Keratinocyte (primary cell): ENCODE measurements at regions not wholly inside any gene's neighbourhood (a gene's known extent, or its start where the extent isn't known, plus 50 kb on each side); places are given as distances from the start of the nearest gene placed in this dataset.
"Not testable (repeated sequence)": the region's sequence is repeated elsewhere in the genome, so short reads cannot be mapped to it uniquely, and the experiment has no call there.

ENCODE experiments used
- DNase-seq: peaks from one replicate; pipeline ENCODE4 v3.0.0-alpha.2; 2011; ENCODE audit warnings: low read depth, missing footprints, low spot score
- FAIRE-seq: peaks from 2 replicates; lab custom pipeline; 2011; peaks lifted over from hg19 to GRCh38; lab: Jason Lieb, UNC
- H2AFZ ChIP-seq: 2 replicates; pipeline ENCODE4 v1.6.0; 2012; ENCODE audit warnings: low read length, control low read depth, inconsistent platforms; ENCODE audit not compliant: control insufficient read depth
- H3K27ac ChIP-seq: 2 replicates; pipeline ENCODE4 v1.5.1; 2011; ENCODE audit warnings: low read length; ENCODE audit not compliant: control insufficient read depth, insufficient read depth
- H3K27me3 ChIP-seq: 3 replicates; pipeline ENCODE4 v1.6.0; 2011; ENCODE audit warnings: low read length; ENCODE audit not compliant: control insufficient read depth, insufficient read depth; ENCODE audit errors: extremely low read depth
- H3K36me3 ChIP-seq, 2 experiments: 2 replicates in 1 of 2; 3 replicates in 1 of 2; pipeline ENCODE4 v1.5.1; 2011; ENCODE audit warnings: low read length in 2 of 2, mild to moderate bottlenecking in 1 of 2; ENCODE audit not compliant: control insufficient read depth in 2 of 2, insufficient read depth in 2 of 2; ENCODE audit errors: extremely low read depth in 1 of 2
- H3K4me1 ChIP-seq: 3 replicates; pipeline ENCODE4 v1.5.1; 2011; ENCODE audit warnings: low read length; ENCODE audit not compliant: control insufficient read depth, insufficient read depth; ENCODE audit errors: extremely low read depth
- H3K4me2 ChIP-seq: 3 replicates; pipeline ENCODE4 v1.6.0; 2011; ENCODE audit warnings: low read depth, low read length; ENCODE audit not compliant: control insufficient read depth, insufficient read depth; ENCODE audit errors: extremely low read depth
- H3K4me3 ChIP-seq, 3 experiments: fragments of 200-600 bp in 1 of 3; sonication (generic) in 1 of 3; 2 replicates in 2 of 3; 3 replicates in 1 of 3; pipeline ENCODE4 v1.5.1; 2011 to 2016; ENCODE audit warnings: low read length in 3 of 3, mild to moderate bottlenecking in 3 of 3, control low read depth in 2 of 3, inconsistent platforms in 1 of 3, low read depth in 1 of 3, mixed read lengths in 1 of 3, mixed run types in 1 of 3, moderate library complexity in 1 of 3; ENCODE audit not compliant: control insufficient read depth in 2 of 3, insufficient read depth in 2 of 3; ENCODE audit errors: extremely low read depth in 1 of 3
- H3K79me2 ChIP-seq: 2 replicates; pipeline ENCODE4 v1.6.0; 2012; ENCODE audit warnings: low read length; ENCODE audit not compliant: control insufficient read depth, insufficient read depth
- H3K9ac ChIP-seq: 3 replicates; pipeline ENCODE4 v1.6.0; 2011; ENCODE audit warnings: low read length; ENCODE audit not compliant: control insufficient read depth, insufficient read depth; ENCODE audit errors: extremely low read depth
- H3K9me1 ChIP-seq: 3 replicates; pipeline ENCODE4 v1.6.0; 2011; ENCODE audit warnings: low read length; ENCODE audit not compliant: control insufficient read depth, insufficient read depth; ENCODE audit errors: extremely low read depth
- H3K9me3 ChIP-seq: 2 replicates; pipeline ENCODE4 v1.5.1; 2012; ENCODE audit warnings: low read depth, low read length; ENCODE audit not compliant: control insufficient read depth
- H4K20me1 ChIP-seq: 3 replicates; pipeline ENCODE4 v1.6.0; 2011; ENCODE audit warnings: low read length; ENCODE audit not compliant: control insufficient read depth, insufficient read depth; ENCODE audit errors: extremely low read depth
- CTCF ChIP-seq, 3 experiments: IDR thresholded peaks in 1 of 3; conservative IDR thresholded peaks in 1 of 3; optimal IDR thresholded peaks in 1 of 3; 2 replicates in 2 of 3; 3 replicates in 1 of 3; pipeline versions ENCODE3 to v1.5.1; 2011; ENCODE audit warnings: low read length in 3 of 3, mild to moderate bottlenecking in 3 of 3, moderate library complexity in 2 of 3, control low read depth in 1 of 3, inconsistent platforms in 1 of 3; ENCODE audit not compliant: insufficient read depth in 2 of 3; ENCODE audit errors: extremely low read depth in 1 of 3
- EZH2 ChIP-seq: IDR thresholded peaks from one replicate; pipeline ENCODE4 v1.6.1; 2012; ENCODE audit warnings: inconsistent platforms, mild to moderate bottlenecking, low read length, moderate library complexity
- dilution Hi-C: fragments of 300-500 bp; cut with MboI; formaldehyde crosslinking; loops from one replicate; pipeline ENCODE4 v1.7.0; 2020; ENCODE audit warnings: low sequenced_read_pairs; ENCODE audit not compliant: extremely low pct_ligation_motif_present

- Histone ChIP-seq H3K27me3 (no peaks in the 10 kb centered on the region), H3K36me3 (no peaks in the 10 kb centered on the region), H3K4me1 (no peaks in the 10 kb centered on the region), H3K9ac (no peak overlapping the region), H3K4me3 (no peak overlapping the region), H3K79me2 (no peaks in the 10 kb centered on the region), H3K4me2 (no peak overlapping the region), H3K9me3 (no peaks in the 10 kb centered on the region), H4K20me1 (no peaks in the 10 kb centered on the region), H3K9me1 (no peaks in the 10 kb centered on the region), H2AFZ (no peak overlapping the region), H3K27ac (no peak overlapping the region)
- DNase-seq = no peak
- no peak for FAIRE-seq
- TF ChIP-seq EZH2 = no peak
- no peak for TF ChIP-seq CTCF (optimal IDR thresholded peaks at IDR 0.05 in 1 of 3, IDR thresholded peaks at IDR 0.05 in 1 of 3, conservative IDR thresholded peaks at IDR 0.05 in 1 of 3; ENCODE audit: extremely low read depth in 1 of 3, insufficient read depth in 2 of 3, low read length in 3 of 3)
- dilution Hi-C loops = no loop called here
Measured at GRCh38 chr2:7653617-7654016, 736.4 kb downstream of the RNF144A start.

GRCh38 chr2:7655629-7656028 lies 738.4 kb downstream of the RNF144A start:
- Histone ChIP-seq H3K4me3 (no peak overlapping the region), H3K36me3 (no peaks in the 10 kb centered on the region), H3K4me1 (no peaks in the 10 kb centered on the region), H3K27me3 (no peaks in the 10 kb centered on the region), H3K27ac (no peak overlapping the region), H3K9me3 (no peaks in the 10 kb centered on the region), H3K9ac (no peak overlapping the region), H3K4me2 (no peak overlapping the region), H3K9me1 (no peaks in the 10 kb centered on the region), H3K79me2 (no peaks in the 10 kb centered on the region), H4K20me1 (no peaks in the 10 kb centered on the region), H2AFZ (no peak overlapping the region)
- DNase-seq = no peak
- TF ChIP-seq EZH2 = no peak
- no peak for TF ChIP-seq CTCF (optimal IDR thresholded peaks at IDR 0.05 in 1 of 3, IDR thresholded peaks at IDR 0.05 in 1 of 3, conservative IDR thresholded peaks at IDR 0.05 in 1 of 3; ENCODE audit: extremely low read depth in 1 of 3, insufficient read depth in 2 of 3, low read length in 3 of 3)
- dilution Hi-C loops = no loop called here
- no peak for FAIRE-seq

GRCh38 chr2:7657526-7657925 lies 740.3 kb downstream of the RNF144A start:
- H3K27me3 ChIP-seq, H4K20me1 ChIP-seq, H3K27ac ChIP-seq, DNase-seq, H3K9me3 ChIP-seq, H2AFZ ChIP-seq, H3K4me1 ChIP-seq, H3K36me3 ChIP-seq, H3K9me1 ChIP-seq, H3K9ac ChIP-seq, dilution Hi-C loops, FAIRE-seq, H3K4me3 ChIP-seq, H3K79me2 ChIP-seq, H3K4me2 ChIP-seq: not testable (repeated sequence)
